NOMO-1 treated with DMSO at 0.1 percent for 48 hours (cell line): ENCODE measurements at regions not wholly inside any gene's neighbourhood (a gene's known extent, or its start where the extent isn't known, plus 50 kb on each side); places are given as distances from the start of the nearest gene placed in this dataset.
"Not testable (repeated sequence)": the region's sequence is repeated elsewhere in the genome, so short reads cannot be mapped to it uniquely, and the experiment has no call there.

Source experiments
- DNase-seq: peaks from one replicate; lab custom pipeline; 2025; ENCODE audit not compliant: unreplicated experiment; lab: John Stamatoyannopoulos, UW

- DNase-seq, result no peak
These were observed 322.5 kb downstream of the CHL1 start for GRCh38 chr3:519026-519425.

DNA sequence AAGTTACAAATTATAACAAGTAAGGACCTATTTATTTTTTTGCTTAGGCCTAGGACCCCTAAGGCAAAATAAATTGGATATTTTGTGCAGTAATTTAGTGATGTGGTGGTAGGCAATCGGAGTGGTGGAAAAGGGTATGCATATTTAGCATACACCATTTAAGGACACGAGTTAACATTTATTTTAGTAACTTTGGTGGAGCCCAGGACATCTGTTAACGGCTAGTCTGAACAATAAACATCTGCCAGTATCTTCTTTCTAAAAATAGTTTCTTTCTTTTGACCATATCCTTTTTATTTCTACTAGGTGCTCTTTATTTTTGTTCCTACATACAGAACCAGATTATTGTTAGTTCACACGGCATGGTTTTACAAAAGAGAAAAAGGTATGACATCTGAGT, 326.3 kb downstream of the CHL1 start:
- no peak for DNase-seq

DNA sequence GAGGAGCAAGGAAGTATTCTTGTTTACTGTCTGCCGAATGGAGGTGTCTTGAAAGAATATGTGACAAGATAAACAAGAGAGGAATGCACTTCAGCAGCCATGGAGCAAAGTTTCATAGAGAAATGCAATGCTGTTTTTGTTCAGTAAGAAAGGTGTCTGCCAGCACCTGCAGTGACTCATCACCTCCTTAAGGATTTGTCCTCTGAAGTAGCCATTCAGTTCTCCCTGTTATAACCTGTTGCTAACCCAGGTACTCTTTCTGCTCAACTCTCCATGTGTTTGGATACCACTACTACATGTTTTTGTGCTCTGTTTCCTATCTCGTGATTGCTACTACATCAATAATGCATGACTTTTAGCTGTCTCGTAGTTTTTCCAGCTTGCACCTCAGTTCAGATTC, 328.9 kb downstream of the CHL1 start:
- no peak for DNase-seq

- no peak for DNase-seq
These were observed 339.2 kb downstream of the CHL1 start for GRCh38 chr3:535566-536416.

DNA sequence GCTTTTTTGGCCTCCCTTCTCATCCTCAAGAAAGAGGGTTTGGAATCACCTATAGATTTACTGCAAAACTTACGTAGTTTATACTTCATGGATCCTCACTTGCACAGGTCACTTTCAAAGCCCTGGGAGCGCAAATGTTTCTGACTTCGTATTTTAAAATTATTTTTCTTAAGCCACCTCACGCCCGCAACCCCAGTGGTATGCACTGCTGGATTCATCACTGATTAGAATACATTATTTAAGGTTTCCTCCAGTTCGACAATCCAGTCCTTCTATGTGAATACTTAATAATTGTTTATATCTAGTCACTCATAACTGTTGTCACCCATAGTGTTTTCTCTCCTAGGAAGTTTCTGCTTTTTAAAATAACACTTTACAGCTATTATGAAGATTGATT, 339.9 kb downstream of the CHL1 start:
- DNase-seq, result no peak

GRCh38 chr3:541062-541801, 344.7 kb downstream of the CHL1 start:
- DNase-seq, result no peak

GRCh38 chr3:542021-542420, 345.5 kb downstream of the CHL1 start:
- no peak for DNase-seq

DNA sequence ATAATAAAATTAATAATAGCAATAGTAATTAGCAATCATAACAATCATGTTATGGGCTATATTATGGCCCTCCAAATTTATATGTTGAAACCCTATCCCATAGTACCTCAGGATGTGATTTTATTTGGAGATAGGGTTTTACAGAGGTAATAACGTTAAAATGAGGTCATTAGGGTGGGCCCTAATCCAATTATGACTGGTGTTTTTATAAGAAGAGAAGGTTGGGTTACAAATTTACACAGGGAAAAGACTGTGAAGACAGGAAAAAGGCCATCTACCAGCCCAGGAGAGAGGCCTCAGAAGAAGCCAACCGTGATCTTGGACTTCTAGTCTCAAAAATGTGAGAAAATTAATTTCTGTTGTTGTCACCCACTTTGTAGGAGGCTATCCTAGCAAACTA, 353.1 kb downstream of the CHL1 start:
- DNase-seq, result no peak

DNA sequence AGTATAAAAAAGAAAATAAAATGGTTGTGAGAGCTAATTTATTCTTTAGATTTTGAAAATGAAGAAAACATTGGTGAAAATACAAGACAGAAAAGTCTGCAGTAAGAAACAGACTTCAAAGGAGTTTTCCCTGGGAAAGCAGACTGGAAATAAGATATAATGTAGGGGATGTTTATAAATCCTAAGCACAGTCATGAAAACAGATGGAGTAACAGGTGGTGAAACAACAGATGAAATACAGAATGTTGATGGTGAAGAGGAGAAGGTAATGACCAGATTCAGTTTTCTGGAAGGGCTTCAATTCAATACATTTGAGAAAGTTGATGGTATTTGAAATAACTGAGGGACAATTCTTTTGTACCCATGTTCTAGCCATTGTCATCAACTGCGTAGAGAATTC, 353.9 kb downstream of the CHL1 start:
- no peak for DNase-seq

DNA sequence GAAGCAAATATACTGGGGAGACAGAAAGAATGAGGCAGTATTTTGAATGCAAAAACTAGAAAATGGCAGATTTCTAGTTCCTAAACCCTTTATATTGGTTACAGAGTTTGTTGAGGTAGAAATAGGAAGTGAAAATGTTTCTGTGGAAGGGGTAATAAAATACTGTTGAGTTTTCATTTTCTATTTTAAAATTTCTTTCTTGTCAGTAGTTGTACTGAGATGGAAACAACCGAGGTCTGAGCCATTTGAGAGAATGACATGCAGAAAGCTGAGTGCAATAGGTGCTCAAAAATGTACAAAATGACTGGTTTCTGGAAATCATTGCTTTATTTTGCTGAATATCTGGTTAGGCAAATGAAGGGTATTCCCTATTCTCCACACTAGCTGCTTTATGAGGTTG, 361.4 kb downstream of the CHL1 start:
- peak; percentile 38 for DNase-seq

DNA sequence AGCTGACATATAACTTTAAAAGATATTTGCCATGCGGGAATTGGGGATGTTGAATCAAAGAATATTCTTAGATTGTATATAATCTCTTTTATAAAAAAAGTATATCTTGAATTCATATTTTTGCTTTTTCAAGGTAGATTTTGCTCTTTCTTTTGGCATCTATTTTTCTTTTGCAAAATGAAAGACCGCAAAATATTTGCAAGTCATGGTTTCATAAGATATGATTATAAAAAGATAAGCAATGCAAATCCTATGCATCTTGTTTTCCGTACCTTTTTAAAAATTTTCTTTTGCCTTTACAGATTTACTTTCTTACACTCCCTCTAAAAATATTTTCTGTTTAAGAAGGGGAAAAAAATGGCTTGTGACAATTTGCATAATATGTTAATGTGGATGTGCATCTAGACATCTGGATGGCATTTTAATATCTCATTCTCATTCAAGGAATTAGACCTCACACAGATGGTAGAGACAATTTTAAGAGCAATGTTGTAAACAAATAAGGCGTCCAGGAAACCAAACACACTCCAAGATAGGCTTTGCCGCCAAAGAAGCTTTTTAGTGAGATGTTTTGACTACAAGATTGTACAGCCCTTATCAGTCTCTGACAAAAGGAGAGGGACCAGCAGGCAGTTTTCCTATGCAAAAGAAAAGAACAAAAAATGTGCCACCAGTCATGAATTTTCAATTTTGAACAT, 371.1 kb downstream of the CHL1 start:
- DNase-seq, result no peak

DNA sequence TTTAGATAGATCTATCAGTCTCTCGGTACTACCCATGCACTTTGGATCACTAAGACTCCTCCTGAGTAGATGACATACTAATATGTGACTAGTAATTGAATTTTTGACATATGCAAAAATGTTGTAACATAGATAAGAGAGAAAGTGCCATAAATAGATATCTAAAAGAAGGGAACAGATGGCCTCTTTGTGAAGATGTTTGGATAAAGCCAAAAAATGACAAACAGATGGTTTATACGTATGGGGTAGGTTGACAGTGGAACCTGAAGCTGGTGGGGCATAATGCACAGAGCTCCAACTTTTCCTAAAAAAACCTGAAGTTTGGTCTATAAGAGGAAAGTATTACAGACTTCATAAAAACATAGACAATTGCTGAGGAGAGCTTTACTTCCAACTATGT, 383.0 kb downstream of the CHL1 start:
- not testable (repeated sequence) for DNase-seq

- DNase-seq, result not testable (repeated sequence)
These were observed 392.5 kb downstream of the CHL1 start for GRCh38 chr3:589066-589465.

DNA sequence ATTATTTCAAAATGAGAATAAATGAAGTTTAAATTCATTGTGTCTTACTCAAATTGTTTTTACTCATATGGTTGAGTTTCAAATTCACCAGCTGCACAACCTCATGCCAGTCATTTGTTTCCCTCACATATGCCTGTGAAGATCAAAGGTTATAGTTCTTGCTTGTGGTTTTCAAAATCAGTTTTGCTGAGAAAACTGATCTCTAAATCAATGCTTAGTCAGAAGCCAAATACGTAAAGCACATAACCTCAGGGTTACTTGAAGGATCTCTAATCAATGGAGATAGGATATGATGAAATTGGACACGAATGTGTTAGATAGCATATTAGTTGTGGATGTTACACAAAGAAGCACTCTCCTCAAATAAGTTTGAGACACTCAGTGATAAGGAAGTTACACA, 400.7 kb downstream of the CHL1 start:
- not testable (repeated sequence) for DNase-seq

GRCh38 chr3:597746-598145, 401.2 kb downstream of the CHL1 start:
- DNase-seq, result not testable (repeated sequence)

GRCh38 chr3:607480-607879, 410.9 kb downstream of the CHL1 start:
- not testable (repeated sequence) for DNase-seq

DNA sequence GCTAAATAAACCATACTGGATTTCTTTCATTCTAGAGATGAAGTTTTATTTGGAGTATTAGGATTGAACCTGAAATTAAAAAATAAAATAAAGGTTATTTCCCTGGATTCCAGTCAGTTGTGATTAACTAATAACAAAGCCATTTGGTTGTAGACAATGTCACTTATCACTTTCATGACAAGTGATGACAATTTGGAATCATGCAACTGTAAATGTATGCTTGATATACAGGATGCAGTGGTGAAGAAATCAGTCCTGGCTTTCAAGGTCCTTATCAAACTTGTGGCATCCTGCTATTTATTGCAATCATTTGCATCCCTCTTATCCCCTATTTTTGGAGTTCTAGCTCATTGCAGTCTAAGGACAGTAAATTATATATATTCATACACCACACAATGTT, 425.2 kb downstream of the CHL1 start:
- no peak for DNase-seq

DNA sequence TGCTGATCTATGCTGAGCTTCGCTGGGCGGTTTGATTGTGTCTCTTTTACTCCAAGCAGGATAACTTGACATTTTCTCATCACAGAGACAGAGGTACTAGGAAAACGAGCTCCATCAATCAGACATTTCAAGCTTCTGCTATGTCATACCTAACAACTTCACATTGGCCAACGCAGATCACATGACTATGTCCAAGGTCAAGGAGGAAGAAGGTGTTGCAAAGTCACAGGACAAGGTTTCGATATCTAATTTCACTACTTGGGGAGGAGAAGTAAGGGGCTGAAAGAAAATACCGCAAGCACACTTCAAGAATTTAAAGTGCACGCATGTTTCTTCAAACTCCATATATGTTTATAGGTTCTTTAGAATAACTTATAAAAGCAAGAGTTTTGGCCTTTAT, 425.8 kb downstream of the CHL1 start:
- DNase-seq, result no peak

GRCh38 chr3:623914-624545, 427.5 kb downstream of the CHL1 start:
- no peak for DNase-seq

- peak; percentile 21 for DNase-seq
These were observed 436.1 kb downstream of the CHL1 start for GRCh38 chr3:632571-633170.

GRCh38 chr3:634511-634910, 437.9 kb downstream of the CHL1 start:
- no peak for DNase-seq
